Ammon's horn (tissue), 1 donor: ENCODE measurements at regions not wholly inside any gene's neighbourhood (a gene's known extent, or its start where the extent isn't known, plus 50 kb on each side); places are given as distances from the start of the nearest gene placed in this dataset.
A peak's percentile ranks its signal among the peaks of the same experiment; 100 is the strongest.

Experiments
- DNase-seq: peaks from one replicate; pipeline ENCODE4 v3.0.0-alpha.2; 2016; ENCODE audit warnings: low spot score

GRCh38 chr10:117927871-117928270, 118.9 kb downstream of the RAB11FIP2 start:
- no peak for DNase-seq

DNA sequence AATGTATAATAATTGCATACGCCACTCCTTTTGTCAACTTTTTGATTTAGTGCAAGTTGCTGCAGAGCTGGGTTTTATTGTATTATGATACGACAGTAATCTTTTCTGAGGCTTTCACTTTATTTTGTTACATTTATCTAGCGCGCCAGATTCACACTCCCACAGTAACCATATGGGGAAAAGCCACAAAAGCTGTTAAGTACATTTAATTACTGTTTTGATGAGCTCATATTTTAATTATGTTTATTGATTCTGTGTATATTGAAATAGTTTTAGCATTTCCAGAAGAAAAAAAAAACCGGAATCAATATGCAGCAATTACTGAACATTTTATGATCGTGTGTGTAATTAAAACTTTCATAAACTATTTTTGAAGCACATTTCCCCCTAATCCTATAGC, 118.5 kb downstream of the RAB11FIP2 start:
- DNase-seq, result peak; percentile 15

- no peak for DNase-seq
Observed at GRCh38 chr10:117928741-117929140, 118.0 kb downstream of the RAB11FIP2 start.

- no peak for DNase-seq
Observed at GRCh38 chr10:117929327-117930067, 117.2 kb downstream of the RAB11FIP2 start.

DNA sequence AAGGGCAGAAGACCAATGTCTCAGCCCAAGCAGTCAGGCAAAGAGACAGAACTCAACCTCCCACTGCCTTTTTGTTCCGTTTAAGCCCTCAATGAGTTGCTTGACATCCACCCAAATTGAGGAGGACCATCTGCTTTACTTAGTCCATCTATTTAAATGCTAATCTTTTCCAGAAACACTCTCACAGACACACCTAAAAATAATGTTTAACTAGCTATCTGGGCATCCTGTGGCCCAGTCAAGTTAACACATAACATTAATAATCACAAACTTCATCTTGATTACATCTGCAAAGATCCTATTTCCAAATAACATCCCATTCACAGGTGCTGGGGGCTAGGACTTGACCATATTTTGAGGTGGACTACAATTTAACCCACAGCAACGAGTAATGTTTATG, 115.7 kb downstream of the RAB11FIP2 start:
- no peak for DNase-seq

- no peak for DNase-seq
Observed at GRCh38 chr10:117933036-117933435, 113.7 kb downstream of the RAB11FIP2 start.

- DNase-seq, result no peak
Observed at GRCh38 chr10:117934477-117934876, 112.3 kb downstream of the RAB11FIP2 start.

DNA sequence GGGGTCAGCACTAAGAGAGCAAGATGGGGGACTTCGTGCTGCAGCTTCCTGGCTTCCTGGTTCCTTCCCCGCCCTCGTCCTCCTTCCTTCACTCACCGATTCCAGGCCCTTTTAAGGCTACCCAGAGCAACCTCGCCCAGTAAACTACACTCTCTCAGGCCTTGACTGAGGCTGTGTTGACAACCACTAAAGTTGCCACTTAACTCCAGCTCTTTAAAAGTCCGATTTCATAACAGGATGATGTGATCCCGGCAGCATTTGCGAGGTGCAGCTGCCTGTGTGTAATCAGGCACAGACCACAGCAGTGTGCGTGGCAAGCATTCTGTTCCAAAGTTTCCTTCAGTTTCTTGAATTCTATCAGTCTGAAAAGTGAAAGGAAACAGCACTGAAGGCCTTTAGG, 110.6 kb downstream of the RAB11FIP2 start:
- DNase-seq, result peak; percentile 27

- no peak for DNase-seq
Observed at GRCh38 chr10:117936566-117936965, 110.2 kb downstream of the RAB11FIP2 start.

GRCh38 chr10:117936976-117937375, 109.8 kb downstream of the RAB11FIP2 start:
- no peak for DNase-seq

DNA sequence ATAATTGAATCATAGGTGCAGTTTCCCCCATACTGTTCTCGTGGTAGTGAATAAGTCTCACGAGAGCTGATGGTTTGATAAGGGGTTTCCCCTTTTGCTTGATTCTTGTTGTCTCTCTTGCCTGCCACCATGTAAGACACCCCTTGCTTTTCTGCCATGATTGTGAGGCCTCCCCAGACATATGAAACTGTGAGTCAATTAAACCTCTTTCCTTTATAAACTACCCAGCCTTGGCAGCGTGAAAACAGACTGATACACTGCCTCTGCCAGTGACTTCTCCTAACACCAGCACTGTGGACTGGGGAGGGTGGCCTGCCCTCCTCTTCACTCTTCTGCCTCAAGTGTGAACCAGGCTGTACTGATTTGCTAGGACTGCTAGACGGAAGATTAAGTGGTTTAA, 108.6 kb downstream of the RAB11FIP2 start:
- no peak for DNase-seq

- no peak for DNase-seq
Observed at GRCh38 chr10:117942226-117942625, 104.5 kb downstream of the RAB11FIP2 start.

GRCh38 chr10:117944676-117945447, 101.9 kb downstream of the RAB11FIP2 start:
- DNase-seq, result no peak

DNA sequence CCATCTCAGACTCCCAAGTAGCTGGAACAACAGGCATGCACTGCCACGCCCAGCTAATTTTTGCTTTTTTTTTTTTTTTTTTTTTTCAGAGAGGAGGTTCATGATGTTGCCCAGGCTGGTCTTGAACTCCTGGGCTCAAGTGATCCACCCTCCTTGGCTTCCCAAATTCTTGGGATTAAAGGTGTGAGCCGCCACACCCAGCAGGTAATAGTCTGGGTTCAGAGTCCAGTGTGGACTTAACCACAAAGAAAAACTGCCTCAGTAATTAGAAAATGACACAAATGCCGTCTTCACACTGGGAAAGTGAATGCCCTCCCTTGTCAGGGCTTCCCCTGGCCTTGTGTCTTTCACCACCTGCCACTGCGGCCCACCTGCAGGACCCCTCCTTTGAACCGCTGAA, 101.1 kb downstream of the RAB11FIP2 start:
- no peak for DNase-seq

DNA sequence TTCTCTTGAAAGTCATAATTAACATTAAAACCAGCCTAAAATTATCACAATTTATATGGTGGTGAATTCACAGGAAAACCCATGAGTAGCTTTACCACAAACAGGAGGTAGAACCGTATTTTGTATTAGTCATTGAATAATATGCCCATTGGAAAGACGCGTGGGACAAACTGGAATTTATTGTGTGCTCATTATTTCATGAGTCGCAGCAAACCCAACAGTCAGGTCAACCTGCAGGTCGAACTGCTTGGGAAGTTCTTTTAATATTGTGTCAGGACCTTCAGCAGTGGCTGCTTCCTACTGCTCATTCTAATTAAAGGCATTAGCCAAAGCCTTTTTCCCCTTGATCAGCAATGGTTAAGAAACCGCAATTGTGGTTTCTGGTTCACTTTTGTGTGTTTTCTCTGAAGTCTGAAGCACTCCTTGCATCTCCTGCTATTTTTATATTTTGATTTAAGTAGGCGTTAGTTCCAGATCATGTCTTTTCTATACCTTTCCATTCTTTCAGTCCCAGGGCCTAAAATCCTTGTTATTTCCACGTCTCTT, 100.1 kb downstream of the RAB11FIP2 start:
- DNase-seq, result no peak

DNA sequence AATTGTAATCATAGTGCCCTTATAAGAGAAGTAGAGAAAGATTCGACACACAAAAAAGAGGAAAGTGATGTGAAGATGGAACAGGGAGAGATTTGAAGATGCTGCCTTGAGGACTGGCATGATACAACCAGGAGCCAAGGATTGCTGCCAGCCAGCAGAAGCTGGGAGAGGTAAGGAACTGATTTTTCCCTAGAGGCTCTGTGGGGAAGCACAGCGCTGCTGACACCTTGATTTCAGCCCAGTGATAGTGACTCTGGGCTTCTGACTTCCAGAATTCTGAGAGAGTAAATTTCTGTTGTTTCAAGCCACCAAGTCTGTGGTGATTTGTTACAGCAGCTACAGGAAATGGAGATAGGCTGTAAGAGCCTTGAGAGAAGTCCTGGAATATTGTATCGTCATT, 98.2 kb downstream of the RAB11FIP2 start:
- no peak for DNase-seq

- DNase-seq, result no peak
Observed at GRCh38 chr10:117950408-117950807, 96.3 kb downstream of the RAB11FIP2 start.
